ENCODE measurements at regions not wholly inside any gene's neighbourhood (a gene's known extent, or its start where the extent isn't known, plus 50 kb on each side); places are given as distances from the start of the nearest gene placed in this dataset.

DNA sequence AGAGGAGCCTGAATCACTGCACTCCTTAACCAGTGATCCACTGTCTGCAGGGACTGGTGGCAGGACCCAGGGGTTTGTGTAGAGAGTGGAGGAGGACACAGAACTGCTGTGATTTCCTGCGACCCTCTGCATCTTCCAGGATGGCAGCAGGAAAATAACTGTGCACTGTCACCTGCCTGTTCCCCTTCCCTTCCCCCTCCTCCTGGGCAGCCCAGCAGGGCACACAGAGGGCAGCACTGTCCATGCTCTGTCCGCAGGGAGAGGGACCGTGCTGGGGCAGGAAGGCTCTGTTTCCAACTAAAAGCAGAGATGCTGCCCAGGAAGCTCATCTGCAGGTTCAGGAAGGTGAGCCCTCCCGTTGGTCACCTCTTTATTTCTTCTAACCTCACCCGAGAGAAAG, 168.7 kb downstream of the ZBTB18 start:
- intact Hi-C loops (cut with DNase I), result no loop called here
- TF ChIP-seq, protein P1, sequence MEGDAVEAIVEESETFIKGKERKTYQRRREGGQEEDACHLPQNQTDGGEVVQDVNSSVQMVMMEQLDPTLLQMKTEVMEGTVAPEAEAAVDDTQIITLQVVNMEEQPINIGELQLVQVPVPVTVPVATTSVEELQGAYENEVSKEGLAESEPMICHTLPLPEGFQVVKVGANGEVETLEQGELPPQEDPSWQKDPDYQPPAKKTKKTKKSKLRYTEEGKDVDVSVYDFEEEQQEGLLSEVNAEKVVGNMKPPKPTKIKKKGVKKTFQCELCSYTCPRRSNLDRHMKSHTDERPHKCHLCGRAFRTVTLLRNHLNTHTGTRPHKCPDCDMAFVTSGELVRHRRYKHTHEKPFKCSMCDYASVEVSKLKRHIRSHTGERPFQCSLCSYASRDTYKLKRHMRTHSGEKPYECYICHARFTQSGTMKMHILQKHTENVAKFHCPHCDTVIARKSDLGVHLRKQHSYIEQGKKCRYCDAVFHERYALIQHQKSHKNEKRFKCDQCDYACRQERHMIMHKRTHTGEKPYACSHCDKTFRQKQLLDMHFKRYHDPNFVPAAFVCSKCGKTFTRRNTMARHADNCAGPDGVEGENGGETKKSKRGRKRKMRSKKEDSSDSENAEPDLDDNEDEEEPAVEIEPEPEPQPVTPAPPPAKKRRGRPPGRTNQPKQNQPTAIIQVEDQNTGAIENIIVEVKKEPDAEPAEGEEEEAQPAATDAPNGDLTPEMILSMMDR (IDR thresholded peaks at IDR 0.05; ENCODE audit: borderline replicate concordance, extremely low read depth, insufficient read depth), result no peak
- no peak overlapping the region for H3K4me3 ChIP-seq (ENCODE audit: low read length in 3 of 3)
- no peak overlapping the region for H3K9ac ChIP-seq (ENCODE audit: low read length in 3 of 3)
- no peaks in the 10 kb centered on the region for H3K4me1 ChIP-seq (ENCODE audit: control insufficient read depth in 2 of 3, insufficient read depth in 2 of 3, low read depth in 1 of 3, low read length in 3 of 3)
- no peaks in the 10 kb centered on the region for H3K36me3 ChIP-seq (ENCODE audit: control insufficient read depth in 2 of 3, insufficient read depth in 3 of 3, low read length in 3 of 3)
- FAIRE-seq, result no peak
- H3K27ac ChIP-seq (ENCODE audit: low read depth in 2 of 2, low read length in 2 of 2), result no peak overlapping the region
- no peak for DNase-seq
- H3K27me3 ChIP-seq (ENCODE audit: control insufficient read depth, insufficient read depth, low read length), result no peaks in the 10 kb centered on the region
- no peaks in the 10 kb centered on the region for H3K9me3 ChIP-seq (ENCODE audit: control insufficient read depth in 2 of 3, insufficient read depth in 1 of 3, low read length in 3 of 3)

DNA sequence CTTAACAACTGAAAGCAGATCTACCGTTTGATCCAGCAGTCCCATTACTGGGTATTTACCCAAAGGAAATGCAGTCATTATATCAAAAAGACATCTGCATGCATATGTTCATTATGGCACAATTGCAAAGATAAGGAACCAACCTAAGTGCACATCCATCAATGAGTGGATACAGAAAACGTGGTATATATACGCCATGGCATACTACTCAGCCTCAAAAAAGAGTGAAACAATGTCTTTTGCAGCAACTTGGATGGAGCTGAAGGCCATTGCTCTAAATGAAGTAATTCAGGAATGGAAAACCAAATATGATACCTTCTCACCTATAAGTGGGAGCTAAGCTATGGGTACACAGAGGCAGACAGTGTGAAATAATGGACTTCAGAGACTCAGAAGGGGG, 169.3 kb downstream of the ZBTB18 start:
- H3K27me3 ChIP-seq (ENCODE audit: control insufficient read depth, insufficient read depth, low read length), result no peaks in the 10 kb centered on the region

GRCh38 chr1:244221991-244222390, 170.9 kb downstream of the ZBTB18 start:
- FAIRE-seq (no peak), DNase-seq (peak in 2 of 5 donors; percentile 58)
- H3K9ac ChIP-seq (ENCODE audit: low read length in 3 of 3), result no peak overlapping the region
- H3K4me3 ChIP-seq (ENCODE audit: low read length in 3 of 3), result no peak overlapping the region
- no peaks in the 10 kb centered on the region for H3K27me3 ChIP-seq (ENCODE audit: control insufficient read depth, insufficient read depth, low read length)
- H3K9me3 ChIP-seq (ENCODE audit: control insufficient read depth in 2 of 3, insufficient read depth in 1 of 3, low read length in 3 of 3), result no peaks in the 10 kb centered on the region
- TF ChIP-seq, protein P1 (IDR thresholded peaks at IDR 0.05; ENCODE audit: borderline replicate concordance, extremely low read depth, insufficient read depth), result no peak
- no peak overlapping the region for H3K27ac ChIP-seq (ENCODE audit: low read depth in 2 of 2, low read length in 2 of 2)
- intact Hi-C loops (cut with DNase I), result no loop called here
- H3K36me3 ChIP-seq (ENCODE audit: control insufficient read depth in 2 of 3, insufficient read depth in 3 of 3, low read length in 3 of 3), result no peaks in the 10 kb centered on the region
- H3K4me1 ChIP-seq (ENCODE audit: control insufficient read depth in 2 of 3, insufficient read depth in 2 of 3, low read depth in 1 of 3, low read length in 3 of 3), result no peaks in the 10 kb centered on the region

More for the DNA sequence above, 169.3 kb downstream of the ZBTB18 start:
- no peak for FAIRE-seq
- Histone ChIP-seq H3K36me3 (ENCODE audit: control insufficient read depth in 2 of 3, insufficient read depth in 3 of 3, low read length in 3 of 3) (no peaks in the 10 kb centered on the region), H3K4me3 (ENCODE audit: low read length in 3 of 3) (no peak overlapping the region), H3K9me3 (ENCODE audit: control insufficient read depth in 2 of 3, insufficient read depth in 1 of 3, low read length in 3 of 3) (no peaks in the 10 kb centered on the region), H3K9ac (ENCODE audit: low read length in 3 of 3) (no peak overlapping the region), H3K27ac (ENCODE audit: low read depth in 2 of 2, low read length in 2 of 2) (no peak overlapping the region), H3K4me1 (ENCODE audit: control insufficient read depth in 2 of 3, insufficient read depth in 2 of 3, low read depth in 1 of 3, low read length in 3 of 3) (no peaks in the 10 kb centered on the region)
- TF ChIP-seq, protein P1 (IDR thresholded peaks at IDR 0.05; ENCODE audit: borderline replicate concordance, extremely low read depth, insufficient read depth), result no peak
- intact Hi-C loops (cut with DNase I), result no loop called here
- no peak for DNase-seq

Data from kidney (tissue), 13 donors.